ENCODE measurements at regions not wholly inside any gene's neighbourhood (a gene's known extent, or its start where the extent isn't known, plus 50 kb on each side); places are given as distances from the start of the nearest gene placed in this dataset.

DNA sequence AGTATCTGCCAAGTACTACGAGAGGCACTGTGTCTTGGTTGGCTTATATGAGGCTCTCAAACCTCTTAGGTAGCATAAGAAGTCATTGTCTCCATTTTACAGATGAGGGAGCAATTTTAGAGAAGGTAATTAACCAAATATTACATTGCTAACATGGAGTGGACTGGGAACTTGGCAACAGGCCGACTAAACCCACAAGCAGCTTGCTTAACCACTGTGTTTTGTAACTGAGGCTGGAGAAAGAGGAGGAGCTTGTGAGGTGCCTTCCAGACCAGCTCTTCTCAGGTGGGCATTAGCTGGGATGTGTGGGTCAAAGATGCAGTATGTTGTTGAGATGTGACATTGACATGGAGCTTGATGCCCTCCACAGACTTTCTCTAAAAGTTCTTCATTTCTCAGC lies 835.6 kb upstream of the RBFOX1 start:
- TF ChIP-seq, protein P1, sequence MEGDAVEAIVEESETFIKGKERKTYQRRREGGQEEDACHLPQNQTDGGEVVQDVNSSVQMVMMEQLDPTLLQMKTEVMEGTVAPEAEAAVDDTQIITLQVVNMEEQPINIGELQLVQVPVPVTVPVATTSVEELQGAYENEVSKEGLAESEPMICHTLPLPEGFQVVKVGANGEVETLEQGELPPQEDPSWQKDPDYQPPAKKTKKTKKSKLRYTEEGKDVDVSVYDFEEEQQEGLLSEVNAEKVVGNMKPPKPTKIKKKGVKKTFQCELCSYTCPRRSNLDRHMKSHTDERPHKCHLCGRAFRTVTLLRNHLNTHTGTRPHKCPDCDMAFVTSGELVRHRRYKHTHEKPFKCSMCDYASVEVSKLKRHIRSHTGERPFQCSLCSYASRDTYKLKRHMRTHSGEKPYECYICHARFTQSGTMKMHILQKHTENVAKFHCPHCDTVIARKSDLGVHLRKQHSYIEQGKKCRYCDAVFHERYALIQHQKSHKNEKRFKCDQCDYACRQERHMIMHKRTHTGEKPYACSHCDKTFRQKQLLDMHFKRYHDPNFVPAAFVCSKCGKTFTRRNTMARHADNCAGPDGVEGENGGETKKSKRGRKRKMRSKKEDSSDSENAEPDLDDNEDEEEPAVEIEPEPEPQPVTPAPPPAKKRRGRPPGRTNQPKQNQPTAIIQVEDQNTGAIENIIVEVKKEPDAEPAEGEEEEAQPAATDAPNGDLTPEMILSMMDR (conservative IDR thresholded peaks at IDR 0.05; ENCODE audit: low read depth in 2 of 2) = no peak
- TF ChIP-seq POLR2AphosphoS5 (IDR thresholded peaks at IDR 0.05; ENCODE audit: low read depth) (no peak), JUNB (IDR thresholded peaks at IDR 0.05; ENCODE audit: unreplicated experiment) (no peak), EZH2 (IDR thresholded peaks at IDR 0.05; ENCODE audit: low read depth, unreplicated experiment) (no peak), CREB1 (CRISPR knock-in tag; IDR thresholded peaks at IDR 0.05; ENCODE audit: low read depth) (no peak), EZH2phosphoT487 (IDR thresholded peaks at IDR 0.05; ENCODE audit: unreplicated experiment) (no peak)
- TF ChIP-seq, protein P2, sequence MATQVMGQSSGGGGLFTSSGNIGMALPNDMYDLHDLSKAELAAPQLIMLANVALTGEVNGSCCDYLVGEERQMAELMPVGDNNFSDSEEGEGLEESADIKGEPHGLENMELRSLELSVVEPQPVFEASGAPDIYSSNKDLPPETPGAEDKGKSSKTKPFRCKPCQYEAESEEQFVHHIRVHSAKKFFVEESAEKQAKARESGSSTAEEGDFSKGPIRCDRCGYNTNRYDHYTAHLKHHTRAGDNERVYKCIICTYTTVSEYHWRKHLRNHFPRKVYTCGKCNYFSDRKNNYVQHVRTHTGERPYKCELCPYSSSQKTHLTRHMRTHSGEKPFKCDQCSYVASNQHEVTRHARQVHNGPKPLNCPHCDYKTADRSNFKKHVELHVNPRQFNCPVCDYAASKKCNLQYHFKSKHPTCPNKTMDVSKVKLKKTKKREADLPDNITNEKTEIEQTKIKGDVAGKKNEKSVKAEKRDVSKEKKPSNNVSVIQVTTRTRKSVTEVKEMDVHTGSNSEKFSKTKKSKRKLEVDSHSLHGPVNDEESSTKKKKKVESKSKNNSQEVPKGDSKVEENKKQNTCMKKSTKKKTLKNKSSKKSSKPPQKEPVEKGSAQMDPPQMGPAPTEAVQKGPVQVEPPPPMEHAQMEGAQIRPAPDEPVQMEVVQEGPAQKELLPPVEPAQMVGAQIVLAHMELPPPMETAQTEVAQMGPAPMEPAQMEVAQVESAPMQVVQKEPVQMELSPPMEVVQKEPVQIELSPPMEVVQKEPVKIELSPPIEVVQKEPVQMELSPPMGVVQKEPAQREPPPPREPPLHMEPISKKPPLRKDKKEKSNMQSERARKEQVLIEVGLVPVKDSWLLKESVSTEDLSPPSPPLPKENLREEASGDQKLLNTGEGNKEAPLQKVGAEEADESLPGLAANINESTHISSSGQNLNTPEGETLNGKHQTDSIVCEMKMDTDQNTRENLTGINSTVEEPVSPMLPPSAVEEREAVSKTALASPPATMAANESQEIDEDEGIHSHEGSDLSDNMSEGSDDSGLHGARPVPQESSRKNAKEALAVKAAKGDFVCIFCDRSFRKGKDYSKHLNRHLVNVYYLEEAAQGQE (IDR thresholded peaks at IDR 0.05; ENCODE audit: unreplicated experiment) = no peak
- TF ChIP-seq, protein P3, sequence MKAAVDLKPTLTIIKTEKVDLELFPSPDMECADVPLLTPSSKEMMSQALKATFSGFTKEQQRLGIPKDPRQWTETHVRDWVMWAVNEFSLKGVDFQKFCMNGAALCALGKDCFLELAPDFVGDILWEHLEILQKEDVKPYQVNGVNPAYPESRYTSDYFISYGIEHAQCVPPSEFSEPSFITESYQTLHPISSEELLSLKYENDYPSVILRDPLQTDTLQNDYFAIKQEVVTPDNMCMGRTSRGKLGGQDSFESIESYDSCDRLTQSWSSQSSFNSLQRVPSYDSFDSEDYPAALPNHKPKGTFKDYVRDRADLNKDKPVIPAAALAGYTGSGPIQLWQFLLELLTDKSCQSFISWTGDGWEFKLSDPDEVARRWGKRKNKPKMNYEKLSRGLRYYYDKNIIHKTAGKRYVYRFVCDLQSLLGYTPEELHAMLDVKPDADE (IDR thresholded peaks at IDR 0.05) = no peak
